Skeletal muscle cell (primary cell): ENCODE measurements at regions not wholly inside any gene's neighbourhood (a gene's known extent, or its start where the extent isn't known, plus 50 kb on each side); places are given as distances from the start of the nearest gene placed in this dataset.

Source experiments
- DNase-seq: peaks from one replicate; pipeline ENCODE4 v3.0.0-alpha.2; 2010; ENCODE audit warnings: low read depth
- H3K4me3 ChIP-seq: 2 replicates; pipeline ENCODE4 v1.5.1; 2011; ENCODE audit warnings: low read depth, mild to moderate bottlenecking, control low read depth, low read length, moderate library complexity

GRCh38 chr16:48105976-48106375 is 49.8 kb downstream of the ABCC12 start:
- H3K4me3 ChIP-seq, result no peak overlapping the region
- DNase-seq, result no peak

GRCh38 chr16:48105456-48105855 is 50.3 kb downstream of the ABCC12 start:
- DNase-seq, result no peak
- H3K4me3 ChIP-seq, result no peak overlapping the region

GRCh38 chr16:48103591-48103990 is 52.2 kb downstream of the ABCC12 start:
- H3K4me3 ChIP-seq, result no peak overlapping the region
- no peak for DNase-seq

GRCh38 chr16:48102083-48103008 is 53.4 kb downstream of the ABCC12 start:
- no peak overlapping the region for H3K4me3 ChIP-seq
- no peak for DNase-seq

- no peak overlapping the region for H3K4me3 ChIP-seq
- no peak for DNase-seq
Measured at GRCh38 chr16:48101069-48101674, 54.6 kb downstream of the ABCC12 start.

- H3K4me3 ChIP-seq, result no peak overlapping the region
- no peak for DNase-seq
Measured at GRCh38 chr16:48099455-48099854, 56.3 kb downstream of the ABCC12 start.

- no peak for DNase-seq
- H3K4me3 ChIP-seq, result no peak overlapping the region
Measured at GRCh38 chr16:48098472-48098871, 57.3 kb downstream of the ABCC12 start.

GRCh38 chr16:48091117-48091516 is 64.7 kb downstream of the ABCC12 start:
- DNase-seq, result no peak
- H3K4me3 ChIP-seq, result no peak overlapping the region

- DNase-seq, result no peak
- H3K4me3 ChIP-seq, result no peak overlapping the region
Measured at GRCh38 chr16:48089053-48089792, 66.6 kb downstream of the ABCC12 start.

GRCh38 chr16:48087639-48088038 is 68.2 kb downstream of the ABCC12 start:
- DNase-seq, result no peak
- no peak overlapping the region for H3K4me3 ChIP-seq

- H3K4me3 ChIP-seq, result no peak overlapping the region
- DNase-seq, result no peak
Measured at GRCh38 chr16:48086422-48086821, 69.4 kb downstream of the ABCC12 start.

- H3K4me3 ChIP-seq, result no peak overlapping the region
- no peak for DNase-seq
Measured at GRCh38 chr16:48085729-48086128, 70.1 kb downstream of the ABCC12 start.

GRCh38 chr16:48084826-48085225 is 71.0 kb downstream of the ABCC12 start:
- DNase-seq, result no peak
- no peak overlapping the region for H3K4me3 ChIP-seq

- peak; percentile 95 for DNase-seq
- H3K4me3 ChIP-seq, result no peak overlapping the region
Measured at GRCh38 chr16:48082516-48082915, 73.3 kb downstream of the ABCC12 start.

GRCh38 chr16:48081656-48082055 is 74.1 kb downstream of the ABCC12 start:
- H3K4me3 ChIP-seq, result no peak overlapping the region
- peak; percentile 97 for DNase-seq

GRCh38 chr16:48076455-48077012 is 79.3 kb downstream of the ABCC12 start:
- peak; percentile 92 for DNase-seq
- no peak overlapping the region for H3K4me3 ChIP-seq

GRCh38 chr16:48075398-48075797 is 80.4 kb downstream of the ABCC12 start:
- no peak overlapping the region for H3K4me3 ChIP-seq
- DNase-seq, result peak; percentile 92

GRCh38 chr16:48067388-48067787 is 88.4 kb downstream of the ABCC12 start:
- DNase-seq, result no peak
- no peak overlapping the region for H3K4me3 ChIP-seq

- DNase-seq, result no peak
- no peak overlapping the region for H3K4me3 ChIP-seq
Measured at GRCh38 chr16:48064971-48065370, 90.8 kb downstream of the ABCC12 start.

- no peak overlapping the region for H3K4me3 ChIP-seq
- no peak for DNase-seq
Measured at GRCh38 chr16:48062681-48063080, 93.1 kb downstream of the ABCC12 start.
